Mesothelial cell of epicardium (in vitro differentiated cells): ENCODE measurements at regions not wholly inside any gene's neighbourhood (a gene's known extent, or its start where the extent isn't known, plus 50 kb on each side); places are given as distances from the start of the nearest gene placed in this dataset.
"Not testable (repeated sequence)": the region's sequence is repeated elsewhere in the genome, so short reads cannot be mapped to it uniquely, and the experiment has no call there.

ENCODE experiments used
- DNase-seq, 2 experiments: peaks; one replicate each; pipeline ENCODE4 v3.0.0; 2021; ENCODE audit warnings: low spot score in 2 of 2; ENCODE audit not compliant: unreplicated experiment in 2 of 2
- H3K27ac Mint-ChIP-seq: 2 replicates; pipeline ENCODE4 v1.8.0; 2021; ENCODE audit warnings: mixed read lengths
- H3K27me3 Mint-ChIP-seq: 2 replicates; pipeline ENCODE4 v1.8.0; 2021; ENCODE audit warnings: low read depth, mixed read lengths
- H3K36me3 Mint-ChIP-seq: 2 replicates; pipeline ENCODE4 v1.8.0; 2021; ENCODE audit warnings: mixed read lengths
- H3K4me1 Mint-ChIP-seq: 2 replicates; pipeline ENCODE4 v1.8.0; 2021; ENCODE audit warnings: mixed read lengths
- H3K4me3 Mint-ChIP-seq: 2 replicates; pipeline ENCODE4 v1.8.0; 2021; ENCODE audit warnings: mild to moderate bottlenecking, moderate library complexity, mixed read lengths
- H3K9me3 Mint-ChIP-seq: 2 replicates; pipeline ENCODE4 v1.8.0; 2021; ENCODE audit warnings: mixed read lengths
- CTCF ChIP-seq: fragments of 200-600 bp; sonication (generic); IDR thresholded peaks from one replicate; pipeline ENCODE4 v1.5.0; 2021; ENCODE audit warnings: antibody characterized with exemption; ENCODE audit not compliant: unreplicated experiment

- H3K27ac Mint-ChIP-seq: peak overlapping the region; percentile 34
- no peak overlapping the region for H3K4me3 Mint-ChIP-seq
- H3K4me1 Mint-ChIP-seq: peaks cover 18% of the 10 kb centered on the region
- no peak for DNase-seq
- TF ChIP-seq CTCF: no peak
- peaks cover 7% of the 10 kb centered on the region for H3K36me3 Mint-ChIP-seq
- H3K9me3 Mint-ChIP-seq: peaks cover 28% of the 10 kb centered on the region
- H3K27me3 Mint-ChIP-seq: no peaks in the 10 kb centered on the region
Measured at GRCh38 chr2:234355021-234355720, 141.7 kb downstream of the ARL4C start.

GRCh38 chr2:234352270-234352669 lies 144.6 kb downstream of the ARL4C start:
- Mint-ChIP-seq H3K4me3 (no peak overlapping the region), H3K27me3 (no peaks in the 10 kb centered on the region), H3K36me3 (peaks cover 4% of the 10 kb centered on the region), H3K27ac (no peak overlapping the region), H3K9me3 (peaks cover 12% of the 10 kb centered on the region), H3K4me1 (peaks cover 18% of the 10 kb centered on the region)
- no peak for TF ChIP-seq CTCF
- DNase-seq: no peak

- Mint-ChIP-seq H3K4me1 (peaks cover 18% of the 10 kb centered on the region), H3K9me3 (peaks cover 12% of the 10 kb centered on the region)
- not testable (repeated sequence) for H3K4me3 Mint-ChIP-seq, H3K36me3 Mint-ChIP-seq, H3K27me3 Mint-ChIP-seq, DNase-seq, H3K27ac Mint-ChIP-seq
Measured at GRCh38 chr2:234351866-234352265, 145.0 kb downstream of the ARL4C start.

- peaks cover 10% of the 10 kb centered on the region for H3K9me3 Mint-ChIP-seq
- no peaks in the 10 kb centered on the region for H3K27me3 Mint-ChIP-seq
- TF ChIP-seq CTCF: no peak
- no peak overlapping the region for H3K27ac Mint-ChIP-seq
- no peaks in the 10 kb centered on the region for H3K4me1 Mint-ChIP-seq
- DNase-seq: no peak
- no peak overlapping the region for H3K4me3 Mint-ChIP-seq
- peaks cover 2% of the 10 kb centered on the region for H3K36me3 Mint-ChIP-seq
Measured at GRCh38 chr2:234348081-234348480, 148.8 kb downstream of the ARL4C start.

GRCh38 chr2:234345921-234346320 lies 151.0 kb downstream of the ARL4C start:
- no peak for TF ChIP-seq CTCF
- no peaks in the 10 kb centered on the region for H3K9me3 Mint-ChIP-seq
- H3K4me3 Mint-ChIP-seq: no peak overlapping the region
- H3K4me1 Mint-ChIP-seq: no peaks in the 10 kb centered on the region
- no peaks in the 10 kb centered on the region for H3K27me3 Mint-ChIP-seq
- no peak overlapping the region for H3K27ac Mint-ChIP-seq
- H3K36me3 Mint-ChIP-seq: no peaks in the 10 kb centered on the region
- no peak for DNase-seq

- DNase-seq: no peak
- no peak overlapping the region for H3K4me3 Mint-ChIP-seq
- H3K9me3 Mint-ChIP-seq: peaks cover 7% of the 10 kb centered on the region
- H3K27ac Mint-ChIP-seq: no peak overlapping the region
- no peaks in the 10 kb centered on the region for H3K36me3 Mint-ChIP-seq
- no peaks in the 10 kb centered on the region for H3K4me1 Mint-ChIP-seq
- no peak for TF ChIP-seq CTCF
- H3K27me3 Mint-ChIP-seq: no peaks in the 10 kb centered on the region
Measured at GRCh38 chr2:234344012-234344411, 152.9 kb downstream of the ARL4C start.
